GM23338 (cell line): ENCODE measurements at regions not wholly inside any gene's neighbourhood (a gene's known extent, or its start where the extent isn't known, plus 50 kb on each side); places are given as distances from the start of the nearest gene placed in this dataset.

ENCODE experiments used
- ATAC-seq: fragments of 200-7000 bp; cut with Tn5 transposase; 3 replicates; pipeline ENCODE4 v1.9.1; 2020
- DNase-seq: peaks from one replicate; pipeline ENCODE4 v3.0.0-alpha.2; 2015; ENCODE audit warnings: low spot score
- H2AFZ ChIP-seq: fragments of 200-600 bp; sonication (generic); 2 replicates; pipeline ENCODE4 v1.8.0; 2016; ENCODE audit warnings: antibody characterized with exemption, mild to moderate bottlenecking, moderate library complexity
- H3F3A ChIP-seq: fragments of 200-600 bp; sonication (generic); replicated peaks from 2 replicates; pipeline ENCODE4 v1.8.0; 2017; ENCODE audit warnings: antibody characterized with exemption, mixed run types, low read depth
- H3K27ac ChIP-seq: fragments of 200-600 bp; sonication (generic); 2 replicates; pipeline ENCODE4 v1.6.1; 2016; ENCODE audit warnings: low read depth
- H3K27me3 ChIP-seq: fragments of 200-600 bp; sonication (generic); 2 replicates; pipeline ENCODE4 v1.8.0; 2016; ENCODE audit warnings: mild to moderate bottlenecking, mixed run types, moderate library complexity; ENCODE audit not compliant: insufficient read depth
- H3K36me3 ChIP-seq: fragments of 200-600 bp; sonication (generic); 2 replicates; pipeline ENCODE4 v1.8.0; 2016; ENCODE audit warnings: mild to moderate bottlenecking; ENCODE audit not compliant: insufficient read depth
- H3K4me1 ChIP-seq: fragments of 200-600 bp; sonication (generic); 2 replicates; pipeline ENCODE4 v1.8.0; 2016; ENCODE audit warnings: mild to moderate bottlenecking, moderate library complexity; ENCODE audit not compliant: insufficient read depth
- H3K4me2 ChIP-seq: fragments of 200-600 bp; sonication (generic); 2 replicates; pipeline ENCODE4 v1.7.1; 2017; ENCODE audit warnings: mixed run types
- H3K4me3 ChIP-seq: fragments of 200-600 bp; sonication (generic); 2 replicates; pipeline ENCODE4 v1.6.1; 2016; ENCODE audit warnings: mixed run types
- H3K79me2 ChIP-seq: fragments of 200-600 bp; sonication (generic); replicated peaks from 2 replicates; pipeline ENCODE4 v1.8.0; 2017; ENCODE audit warnings: mild to moderate bottlenecking; ENCODE audit not compliant: insufficient read depth
- H3K9me2 ChIP-seq: fragments of 200-600 bp; sonication (generic); 2 replicates; pipeline ENCODE4 v1.8.0; 2017; ENCODE audit not compliant: insufficient read depth
- H4K20me1 ChIP-seq: fragments of 200-600 bp; sonication (generic); replicated peaks from 2 replicates; pipeline ENCODE4 v1.8.0; 2017; ENCODE audit warnings: mild to moderate bottlenecking; ENCODE audit not compliant: insufficient read depth
- H3K27ac Mint-ChIP-seq: 2 replicates; pipeline ENCODE4 v1.8.0; 2020; ENCODE audit warnings: inconsistent platforms, mild to moderate bottlenecking, moderate library complexity, mixed read lengths
- H3K27me3 Mint-ChIP-seq: 3 replicates; pipeline ENCODE4 v1.8.0; 2022; ENCODE audit warnings: low read depth, mild to moderate bottlenecking, moderate library complexity, mixed read lengths, inconsistent platforms; ENCODE audit not compliant: insufficient read depth, poor library complexity
- H3K36me3 Mint-ChIP-seq: 3 replicates; pipeline ENCODE4 v1.8.0; 2021; ENCODE audit warnings: low read depth, mild to moderate bottlenecking, inconsistent platforms, moderate library complexity, mixed read lengths
- H3K4me1 Mint-ChIP-seq: 3 replicates; pipeline ENCODE4 v1.8.0; 2020; ENCODE audit warnings: mild to moderate bottlenecking, inconsistent platforms, mixed read lengths
- H3K4me3 Mint-ChIP-seq: 3 replicates; pipeline ENCODE4 v1.8.0; 2021; ENCODE audit warnings: moderate library complexity, mild to moderate bottlenecking, inconsistent platforms, mixed read lengths
- H3K9me3 Mint-ChIP-seq: 3 replicates; pipeline ENCODE4 v1.8.0; 2020; ENCODE audit warnings: moderate library complexity, mild to moderate bottlenecking, inconsistent platforms, mixed read lengths
- CREB1 ChIP-seq: fragments of 250-450 bp; sonication (Bioruptor Pico); IDR thresholded peaks from 2 replicates; pipeline ENCODE4 v1.5.0; 2020; ENCODE audit warnings: low read depth, mild to moderate bottlenecking, moderate library complexity
- EZH2 ChIP-seq: fragments of 200-600 bp; sonication (generic); IDR thresholded peaks from one replicate; pipeline ENCODE4 v1.8.0; 2017; ENCODE audit warnings: antibody characterized with exemption, mild to moderate bottlenecking, low read depth; ENCODE audit not compliant: unreplicated experiment
- EZH2phosphoT487 ChIP-seq: fragments of 200-600 bp; sonication (generic); IDR thresholded peaks from one replicate; pipeline ENCODE4 v1.8.1; 2018; ENCODE audit warnings: antibody characterized with exemption; ENCODE audit not compliant: unreplicated experiment
- JUNB ChIP-seq: IDR thresholded peaks from one replicate; pipeline ENCODE4 v1.6.1; 2016; ENCODE audit warnings: antibody characterized with exemption; ENCODE audit not compliant: unreplicated experiment
- NANOG ChIP-seq: IDR thresholded peaks from 2 replicates; pipeline ENCODE4 v1.6.1; 2016; ENCODE audit warnings: antibody characterized with exemption, borderline replicate concordance
- POLR2AphosphoS5 ChIP-seq: IDR thresholded peaks from 2 replicates; pipeline ENCODE4 v1.6.1; 2016; ENCODE audit warnings: antibody characterized with exemption, low read depth
- REST ChIP-seq: IDR thresholded peaks from one replicate; pipeline ENCODE4 v1.6.1; 2018; ENCODE audit warnings: antibody characterized with exemption; ENCODE audit not compliant: unreplicated experiment
- STAT1 ChIP-seq: IDR thresholded peaks from one replicate; pipeline ENCODE4 v1.6.1; 2016; ENCODE audit warnings: antibody characterized with exemption; ENCODE audit not compliant: unreplicated experiment
- ZNF114 ChIP-seq: fragments of 250-450 bp; sonication (Bioruptor Pico); IDR thresholded peaks from 2 replicates; pipeline ENCODE4 v1.5.0; 2020; ENCODE audit warnings: mild to moderate bottlenecking, moderate library complexity
- ZNF331 ChIP-seq: fragments of 250-450 bp; sonication (Bioruptor Pico); IDR thresholded peaks from 2 replicates; pipeline ENCODE4 v1.5.0; 2020; ENCODE audit warnings: low read depth, mild to moderate bottlenecking, moderate library complexity
- ZNF462 ChIP-seq: fragments of 250-450 bp; sonication (Bioruptor Pico); IDR thresholded peaks from 2 replicates; pipeline ENCODE4 v1.5.0; 2020; ENCODE audit warnings: mild to moderate bottlenecking, moderate library complexity
- TF ChIP-seq, protein P1 (sequence below), 2 experiments: fragments of 200-600 bp in 1 of 2; sonication (generic) in 1 of 2; conservative IDR thresholded peaks; 2 replicates each; pipeline versions ENCODE4 v1.5.1 to v1.6.1; 2016 to 2017; ENCODE audit warnings: antibody characterized with exemption in 2 of 2, low read depth in 2 of 2, mild to moderate bottlenecking in 2 of 2, moderate library complexity in 1 of 2
- TF ChIP-seq, protein P2 (sequence below): IDR thresholded peaks from 2 replicates; pipeline ENCODE4 v1.6.1; 2016; ENCODE audit warnings: antibody characterized with exemption

- Histone ChIP-seq H3K79me2 (no peaks in the 10 kb centered on the region), H3K4me3 (no peak overlapping the region), H3K27me3 (no peaks in the 10 kb centered on the region), H3K36me3 (no peaks in the 10 kb centered on the region), H4K20me1 (no peaks in the 10 kb centered on the region), H3K4me2 (no peak overlapping the region), H3F3A (no peaks in the 10 kb centered on the region), H3K4me1 (no peaks in the 10 kb centered on the region), H3K9me2 (no peaks in the 10 kb centered on the region), H2AFZ (no peak overlapping the region), H3K27ac (no peak overlapping the region)
- Mint-ChIP-seq H3K27ac (no peak overlapping the region), H3K36me3 (no peaks in the 10 kb centered on the region), H3K4me3 (no peak overlapping the region), H3K4me1 (no peaks in the 10 kb centered on the region), H3K27me3 (peaks cover 3% of the 10 kb centered on the region), H3K9me3 (no peaks in the 10 kb centered on the region)
- DNase-seq: no peak
- ATAC-seq: no peak
- TF ChIP-seq, protein P1, sequence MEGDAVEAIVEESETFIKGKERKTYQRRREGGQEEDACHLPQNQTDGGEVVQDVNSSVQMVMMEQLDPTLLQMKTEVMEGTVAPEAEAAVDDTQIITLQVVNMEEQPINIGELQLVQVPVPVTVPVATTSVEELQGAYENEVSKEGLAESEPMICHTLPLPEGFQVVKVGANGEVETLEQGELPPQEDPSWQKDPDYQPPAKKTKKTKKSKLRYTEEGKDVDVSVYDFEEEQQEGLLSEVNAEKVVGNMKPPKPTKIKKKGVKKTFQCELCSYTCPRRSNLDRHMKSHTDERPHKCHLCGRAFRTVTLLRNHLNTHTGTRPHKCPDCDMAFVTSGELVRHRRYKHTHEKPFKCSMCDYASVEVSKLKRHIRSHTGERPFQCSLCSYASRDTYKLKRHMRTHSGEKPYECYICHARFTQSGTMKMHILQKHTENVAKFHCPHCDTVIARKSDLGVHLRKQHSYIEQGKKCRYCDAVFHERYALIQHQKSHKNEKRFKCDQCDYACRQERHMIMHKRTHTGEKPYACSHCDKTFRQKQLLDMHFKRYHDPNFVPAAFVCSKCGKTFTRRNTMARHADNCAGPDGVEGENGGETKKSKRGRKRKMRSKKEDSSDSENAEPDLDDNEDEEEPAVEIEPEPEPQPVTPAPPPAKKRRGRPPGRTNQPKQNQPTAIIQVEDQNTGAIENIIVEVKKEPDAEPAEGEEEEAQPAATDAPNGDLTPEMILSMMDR (conservative IDR thresholded peaks at IDR 0.05; ENCODE audit: low read depth in 2 of 2): no peak
- TF ChIP-seq CREB1 (CRISPR knock-in tag) (no peak), REST (no peak), EZH2 (no peak), ZNF114 (no peak), STAT1 (no peak), POLR2AphosphoS5 (no peak), ZNF331 (CRISPR knock-in tag) (no peak), ZNF462 (CRISPR knock-in tag) (no peak), EZH2phosphoT487 (no peak), NANOG (no peak), JUNB (no peak)
- TF ChIP-seq, protein P2, sequence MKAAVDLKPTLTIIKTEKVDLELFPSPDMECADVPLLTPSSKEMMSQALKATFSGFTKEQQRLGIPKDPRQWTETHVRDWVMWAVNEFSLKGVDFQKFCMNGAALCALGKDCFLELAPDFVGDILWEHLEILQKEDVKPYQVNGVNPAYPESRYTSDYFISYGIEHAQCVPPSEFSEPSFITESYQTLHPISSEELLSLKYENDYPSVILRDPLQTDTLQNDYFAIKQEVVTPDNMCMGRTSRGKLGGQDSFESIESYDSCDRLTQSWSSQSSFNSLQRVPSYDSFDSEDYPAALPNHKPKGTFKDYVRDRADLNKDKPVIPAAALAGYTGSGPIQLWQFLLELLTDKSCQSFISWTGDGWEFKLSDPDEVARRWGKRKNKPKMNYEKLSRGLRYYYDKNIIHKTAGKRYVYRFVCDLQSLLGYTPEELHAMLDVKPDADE: no peak
Observed at GRCh38 chr15:97691078-97691477, 269.4 kb upstream of the ARRDC4 start.
